CD4-positive, alpha-beta T cell treated with Interleukin-4 for 1 hour (primary cell): ENCODE measurements at regions not wholly inside any gene's neighbourhood (a gene's known extent, or its start where the extent isn't known, plus 50 kb on each side); places are given as distances from the start of the nearest gene placed in this dataset.
A peak's percentile ranks its signal among the peaks of the same experiment; 100 is the strongest.
"Not testable (repeated sequence)": the region's sequence is repeated elsewhere in the genome, so short reads cannot be mapped to it uniquely, and the experiment has no call there.

Experiments used
- DNase-seq, 2 donors: peaks; one replicate each; pipeline ENCODE4 v3.0.0-alpha.2; 2020 to 2022

DNA sequence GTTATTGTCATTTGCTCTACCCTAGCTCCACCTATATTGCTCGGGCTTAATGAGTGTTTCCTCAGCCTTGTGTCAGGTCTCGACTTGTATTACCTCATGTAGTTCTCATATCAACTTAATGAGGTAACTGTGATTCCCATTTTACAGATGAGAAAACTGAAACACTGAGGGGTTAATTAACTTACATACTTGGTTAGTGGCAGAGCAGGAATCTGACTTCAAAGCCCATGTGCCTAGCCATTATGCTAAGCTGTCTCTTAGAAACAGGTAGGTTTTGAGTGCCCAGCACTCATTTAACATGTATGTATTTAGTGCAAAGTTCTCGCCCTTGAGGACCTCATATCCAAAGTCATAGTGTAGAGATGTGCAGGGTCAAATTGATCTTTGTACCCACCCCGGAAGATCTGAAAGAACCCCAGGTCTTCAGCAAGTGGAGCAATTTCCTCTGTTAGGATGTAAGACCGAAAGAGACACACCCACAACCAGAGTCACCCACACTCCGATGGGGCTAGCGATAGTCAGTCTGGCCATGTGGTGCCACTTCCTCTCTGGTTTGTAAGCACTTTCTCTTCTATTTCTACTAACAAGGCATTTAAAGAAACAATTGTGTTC is 121.0 kb upstream of the SLC39A10 start:
- peak; percentile 78 to 82 for DNase-seq

DNA sequence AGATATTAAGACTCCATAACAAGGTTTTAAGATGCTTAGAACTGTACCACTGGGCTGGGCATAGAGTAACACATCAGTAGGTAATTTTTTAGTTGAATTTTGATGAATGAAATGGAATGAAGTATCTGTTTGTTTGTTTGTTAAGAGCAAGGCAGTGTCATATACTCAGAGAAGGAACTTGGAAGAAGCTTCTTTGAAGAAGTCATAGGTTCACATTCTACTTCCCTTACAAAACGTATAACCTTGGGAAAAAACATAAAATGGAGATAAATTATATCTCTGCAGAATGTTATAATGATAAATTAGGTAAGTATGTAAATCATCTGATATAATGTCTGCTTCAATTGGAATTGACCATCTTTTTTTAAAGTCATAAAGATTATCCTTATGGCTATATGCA is 122.1 kb upstream of the SLC39A10 start:
- DNase-seq: no peak

DNA sequence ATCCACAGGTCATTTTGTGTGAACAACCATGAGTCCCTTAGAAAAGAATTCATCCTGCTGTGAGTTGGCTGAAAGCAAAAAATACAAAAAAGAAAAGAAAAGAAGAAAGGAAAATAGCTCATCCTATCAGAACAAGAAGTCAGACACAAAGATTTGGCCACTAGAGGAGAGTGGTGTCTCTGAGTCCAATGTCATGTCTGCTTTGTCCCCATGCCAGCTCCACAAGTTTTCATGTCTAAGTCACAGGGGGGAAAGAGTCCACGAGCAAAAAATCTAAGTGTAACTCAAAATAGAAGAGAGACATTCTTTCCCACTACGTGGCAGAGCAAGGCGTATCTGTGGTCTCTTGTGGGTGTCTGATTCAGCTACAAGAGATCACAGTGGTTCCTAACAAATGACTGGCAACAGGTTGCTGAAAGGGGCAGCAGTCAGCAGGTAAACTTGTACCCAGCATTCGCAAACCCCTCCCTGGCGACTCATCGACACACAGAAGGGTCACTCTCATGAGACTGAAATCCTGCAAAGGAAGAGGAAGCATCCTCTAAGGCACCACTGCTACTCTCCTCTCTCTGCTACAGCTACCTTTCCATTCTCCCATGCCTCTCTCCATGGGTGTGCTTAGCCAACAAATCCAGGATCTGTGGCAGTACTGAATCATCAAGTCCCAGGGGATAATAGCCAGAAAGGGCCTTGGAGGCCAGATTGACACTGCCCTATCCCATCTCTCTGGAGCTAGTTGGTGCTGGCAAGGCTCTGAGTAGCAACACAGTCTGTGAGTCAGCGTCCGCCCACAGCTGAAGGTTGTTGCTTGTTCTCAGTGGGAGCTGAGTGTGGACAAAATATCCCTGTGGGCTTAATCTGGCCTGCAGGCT is 123.0 kb upstream of the SLC39A10 start:
- peak; percentile 35 to 56 for DNase-seq

DNA sequence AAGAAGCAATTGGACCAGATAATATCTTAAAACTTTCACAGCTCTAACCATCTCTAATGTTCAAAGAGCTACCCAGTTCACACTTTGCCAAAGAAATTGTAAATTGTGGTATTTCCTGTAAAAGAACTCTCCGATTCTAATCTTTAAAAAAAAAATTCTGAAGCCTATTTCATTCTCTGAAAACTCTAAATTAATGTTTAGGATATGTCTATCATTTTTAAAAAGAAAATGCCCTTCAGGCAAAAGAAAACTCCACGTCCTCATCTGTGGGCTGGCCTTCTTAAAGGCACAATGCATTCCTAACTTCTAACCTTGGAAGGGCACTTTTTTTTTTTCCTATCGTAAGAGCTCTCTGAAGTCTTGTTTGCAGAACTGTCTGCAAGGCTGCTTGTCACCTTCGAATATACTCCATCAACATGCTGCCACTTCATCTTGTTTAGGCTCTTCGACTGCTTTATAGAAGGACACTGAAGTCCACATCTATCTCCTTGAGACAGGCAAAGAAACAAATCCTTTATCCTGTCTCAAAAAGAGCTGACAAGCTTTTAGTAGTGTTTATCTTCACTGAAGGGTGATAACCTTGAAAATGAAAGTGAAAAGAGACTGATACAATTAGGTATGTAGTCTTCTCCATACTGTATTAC is 124.3 kb upstream of the SLC39A10 start:
- peak in 1 of 2 donors; percentile 75 for DNase-seq

DNA sequence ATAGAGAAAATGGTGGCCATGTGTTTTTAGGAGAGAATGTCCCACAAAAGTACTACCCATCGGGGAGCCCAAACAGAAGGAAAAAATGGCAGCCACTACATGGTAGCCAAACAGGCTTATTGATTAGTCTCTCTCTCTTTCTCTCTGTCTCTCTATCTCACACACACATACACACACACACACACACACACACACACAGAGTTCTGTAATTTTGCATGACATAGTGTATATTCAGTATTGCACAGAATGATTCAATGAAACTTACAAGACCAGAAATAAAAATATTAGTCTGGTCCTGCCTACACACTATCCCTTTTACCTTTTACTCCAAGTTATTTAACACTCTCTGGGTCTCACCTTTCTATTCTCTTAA is 124.8 kb upstream of the SLC39A10 start:
- no peak for DNase-seq

DNA sequence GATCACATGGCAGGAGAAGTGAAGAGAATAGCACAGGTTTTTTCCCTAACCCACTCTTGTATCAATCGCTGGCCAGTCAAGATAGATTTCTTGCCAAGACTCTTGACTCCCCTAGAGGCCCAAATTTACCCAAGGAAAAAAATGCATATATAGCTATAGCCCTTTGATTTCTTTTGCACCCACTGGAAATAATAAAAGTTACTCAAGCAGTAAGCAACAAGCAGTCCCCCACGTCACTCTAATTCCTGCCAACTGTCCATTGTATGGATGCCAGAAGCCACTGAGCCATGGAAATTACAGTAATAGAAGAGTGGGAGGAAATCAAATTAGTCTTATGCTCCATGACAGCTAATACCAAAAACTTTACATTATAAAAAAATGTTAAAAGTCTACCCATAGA is 125.3 kb upstream of the SLC39A10 start:
- no peak for DNase-seq

DNA sequence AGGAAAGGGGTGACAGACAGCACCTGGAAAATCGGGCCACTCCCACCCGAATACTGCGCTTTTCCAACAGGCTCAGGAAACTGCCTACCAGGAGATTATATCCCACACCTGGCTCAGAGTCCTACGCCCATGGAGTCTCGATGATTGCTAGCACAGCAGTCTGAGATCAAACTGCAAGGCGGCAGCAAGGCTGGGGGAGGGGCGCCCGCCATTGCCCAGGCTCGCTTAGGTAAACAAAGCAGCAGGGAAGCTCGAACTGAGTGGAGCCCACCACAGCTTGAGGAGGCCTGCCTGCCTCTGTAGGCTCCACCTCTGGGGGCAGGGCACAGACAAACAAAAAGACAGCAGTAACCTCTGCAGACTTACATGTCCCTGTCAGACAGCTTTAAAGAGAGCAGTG is 133.8 kb upstream of the SLC39A10 start:
- DNase-seq: not testable (repeated sequence)

DNA sequence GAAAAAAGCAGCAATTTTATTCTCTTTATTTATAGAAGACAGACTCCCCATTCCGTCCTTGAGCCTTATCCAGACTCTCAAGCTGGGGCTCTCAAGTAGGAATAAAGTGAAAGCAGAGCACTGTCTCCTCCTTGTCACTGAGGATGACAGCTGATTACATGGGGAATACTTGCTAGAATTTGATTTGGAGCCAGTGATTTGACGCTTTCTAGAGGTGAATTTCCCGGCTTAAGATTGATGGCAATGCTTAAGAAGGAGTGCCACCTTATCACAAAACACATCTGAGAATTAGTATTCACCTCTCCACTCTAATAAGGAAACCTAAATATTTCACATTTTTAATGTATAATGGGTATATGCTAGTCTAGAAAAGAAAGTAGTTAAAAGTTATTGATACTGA is 135.4 kb upstream of the SLC39A10 start:
- DNase-seq: no peak

DNA sequence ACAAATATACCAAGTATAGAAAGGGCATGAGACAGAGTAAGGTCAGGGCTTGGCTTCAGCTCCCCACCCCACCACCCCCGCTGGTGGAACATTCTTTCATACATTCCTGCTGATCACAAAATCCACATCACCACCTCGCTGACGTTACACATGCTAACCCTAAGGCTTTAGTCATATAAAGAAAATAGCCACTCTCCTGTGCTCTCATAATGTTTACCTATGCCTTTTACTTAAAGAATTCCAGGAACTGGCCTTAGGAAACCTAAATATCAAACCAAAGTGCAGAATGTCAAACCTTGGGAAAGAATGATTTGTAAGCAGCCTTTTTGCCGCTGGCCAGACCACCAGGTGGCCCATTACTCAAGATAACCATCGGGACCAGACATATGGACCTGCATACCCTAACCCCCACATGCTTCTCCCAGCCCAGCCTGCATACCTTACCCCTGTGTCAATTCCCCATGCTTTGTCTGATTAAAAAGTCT is 136.3 kb upstream of the SLC39A10 start:
- DNase-seq: no peak

DNA sequence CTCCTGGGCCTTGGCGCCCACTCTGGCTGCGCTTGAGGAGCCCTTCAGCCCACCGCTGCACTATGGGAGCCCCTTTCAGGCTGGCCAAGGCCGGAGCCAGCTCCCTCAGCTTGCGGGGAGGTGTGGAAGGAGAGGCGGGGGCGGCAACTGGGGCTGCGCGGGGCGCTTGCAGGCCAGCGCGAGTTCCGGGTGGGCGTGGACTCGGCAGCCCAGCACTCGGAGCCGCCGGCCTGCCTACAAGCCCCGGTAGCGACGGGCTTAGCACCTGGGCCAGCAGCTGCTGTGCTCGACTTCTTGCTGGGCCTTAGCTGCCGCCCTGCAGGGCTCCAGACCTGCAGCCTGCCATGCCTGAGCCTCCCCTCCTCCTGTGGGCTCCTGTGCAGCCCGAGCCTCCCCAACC is 141.5 kb upstream of the SLC39A10 start:
- no peak for DNase-seq

DNA sequence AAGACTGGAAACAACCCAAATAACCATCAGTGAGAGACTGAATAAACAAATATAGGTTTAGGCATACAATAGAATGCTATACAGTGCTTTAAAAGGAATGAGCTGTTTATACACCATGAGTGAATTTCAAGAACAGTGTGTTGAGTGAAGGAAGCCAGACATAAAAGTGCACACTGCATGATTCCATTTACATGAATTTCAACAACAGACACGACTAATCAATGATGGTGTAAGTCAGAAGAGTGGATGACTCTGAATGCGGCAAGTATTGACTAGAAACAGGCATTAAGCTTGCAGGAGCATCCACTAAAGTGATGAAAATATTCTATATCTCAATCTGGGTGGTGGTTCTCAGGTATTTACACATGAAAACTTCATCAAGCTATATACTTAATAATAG is 142.7 kb upstream of the SLC39A10 start:
- DNase-seq: no peak

DNA sequence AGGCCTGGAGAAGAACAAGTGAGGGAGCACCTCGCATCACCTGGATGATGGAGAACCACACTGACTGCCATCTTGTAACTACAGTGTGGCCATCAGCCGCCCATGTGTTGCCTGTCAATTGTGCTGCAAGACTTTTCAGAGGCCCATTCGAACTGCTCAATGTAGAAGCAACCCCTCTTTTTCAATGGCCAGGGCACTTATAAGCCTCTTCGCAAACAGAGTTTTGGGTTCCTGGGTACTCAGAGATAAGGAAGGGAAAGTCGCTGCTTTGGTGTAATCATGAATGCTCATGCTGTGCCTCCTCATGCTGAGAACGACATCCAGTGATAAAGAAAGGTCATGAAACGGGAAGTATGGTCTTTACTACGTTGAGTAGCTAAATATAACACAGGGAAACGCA is 143.9 kb upstream of the SLC39A10 start:
- DNase-seq: no peak

DNA sequence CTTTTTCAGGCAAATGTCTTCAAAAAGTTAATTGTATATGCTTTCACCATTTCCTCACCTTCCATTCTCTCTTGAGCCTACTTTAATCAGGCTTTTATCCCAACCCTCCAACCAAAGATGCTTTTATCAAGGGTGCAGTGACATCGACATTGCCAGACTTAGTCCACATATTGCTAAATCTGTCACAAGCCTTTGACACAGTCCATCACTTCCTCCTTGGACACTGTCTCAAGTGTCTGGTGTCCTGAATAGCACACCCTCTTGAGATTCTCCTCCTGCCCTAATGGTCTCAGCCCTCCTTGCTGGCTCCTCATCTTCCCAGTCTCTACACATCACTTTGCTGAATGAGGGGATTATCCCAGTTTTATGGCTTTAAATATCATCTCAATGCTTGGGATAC is 147.5 kb upstream of the SLC39A10 start:
- DNase-seq: no peak

DNA sequence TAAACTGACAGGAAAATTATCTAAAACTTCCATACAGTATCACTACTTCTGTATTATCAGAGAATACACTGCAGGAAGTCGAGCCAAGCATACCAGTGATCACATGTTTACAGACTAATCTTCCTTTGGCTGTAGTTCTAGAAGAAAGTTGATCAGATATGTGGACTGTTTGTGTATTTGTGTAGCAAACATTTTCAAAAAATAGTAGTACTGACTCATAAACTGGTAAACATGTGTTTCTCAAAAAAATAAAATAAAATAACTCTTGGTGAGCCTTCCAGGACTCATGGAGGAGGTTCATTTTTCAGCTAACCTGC is 148.9 kb upstream of the SLC39A10 start:
- no peak for DNase-seq

DNA sequence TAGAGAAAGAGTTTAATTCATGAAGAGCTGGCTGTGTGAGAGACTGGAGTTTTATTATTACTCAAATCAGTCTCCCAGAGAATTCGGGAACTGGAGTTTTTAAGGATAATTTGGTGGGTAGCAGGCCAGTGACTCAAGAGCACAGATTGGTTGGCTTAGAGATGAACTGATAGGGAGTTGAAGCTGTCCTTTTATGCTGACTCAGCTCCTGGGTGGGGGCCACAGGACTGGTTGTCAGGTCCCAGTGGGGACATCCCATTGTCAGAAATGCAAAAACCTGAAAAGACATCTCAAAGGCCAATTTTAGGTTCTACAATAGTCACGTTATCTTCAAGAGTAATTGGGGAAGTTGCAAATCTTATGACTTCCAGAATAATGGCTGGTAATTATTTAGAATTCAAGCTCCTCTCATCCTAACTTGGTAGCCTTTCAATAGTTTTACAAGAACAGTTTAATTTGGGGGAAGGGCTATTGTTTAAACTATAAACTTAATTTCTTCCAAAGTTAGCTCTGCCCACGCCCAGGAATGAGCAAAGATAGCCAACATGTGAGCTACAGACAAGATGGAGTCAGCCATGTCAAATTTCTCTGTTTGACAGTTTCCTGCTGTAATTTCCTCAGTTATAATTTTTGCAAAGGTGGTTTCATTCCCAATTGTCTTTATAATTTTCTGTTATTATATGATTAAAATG is 149.4 kb upstream of the SLC39A10 start:
- no peak for DNase-seq

DNA sequence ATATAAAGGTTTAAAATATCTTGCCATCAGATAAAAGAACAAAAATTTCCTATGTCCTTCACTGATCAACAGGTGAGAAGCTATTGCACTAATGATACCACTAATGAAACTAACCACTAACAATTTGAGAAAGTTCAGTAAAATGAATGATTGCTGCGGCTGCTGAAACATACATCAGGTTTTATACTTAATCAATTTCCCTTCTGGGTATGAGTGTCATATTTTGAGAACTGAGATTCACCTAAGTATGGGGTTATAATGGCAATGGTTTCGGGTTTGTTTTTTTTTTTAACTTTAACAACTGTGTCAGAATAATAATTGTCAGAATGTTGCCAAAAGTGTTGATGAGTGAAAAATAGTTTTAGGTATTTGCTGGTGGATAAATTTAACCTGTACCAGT is 151.3 kb upstream of the SLC39A10 start:
- no peak for DNase-seq

DNA sequence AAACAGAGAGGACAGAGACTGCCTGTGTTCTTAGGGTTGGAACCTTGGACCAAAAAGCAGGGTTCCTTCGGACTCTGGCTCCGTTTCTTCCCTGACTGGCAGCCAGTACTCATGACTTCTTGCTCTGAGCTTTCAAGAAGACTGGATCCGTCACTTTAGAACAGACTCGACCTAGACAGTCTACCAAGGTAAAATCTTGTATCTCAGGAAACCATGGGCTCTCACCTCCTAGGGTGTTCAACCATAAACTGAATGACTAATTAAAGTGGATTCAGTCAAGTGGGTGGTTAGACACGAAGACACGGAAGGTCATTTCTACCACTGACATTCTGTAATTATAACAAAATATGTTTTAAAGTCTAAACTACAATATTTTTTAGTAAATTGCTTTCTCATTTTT is 153.8 kb upstream of the SLC39A10 start:
- DNase-seq: peak in 1 of 2 donors; percentile 20

DNA sequence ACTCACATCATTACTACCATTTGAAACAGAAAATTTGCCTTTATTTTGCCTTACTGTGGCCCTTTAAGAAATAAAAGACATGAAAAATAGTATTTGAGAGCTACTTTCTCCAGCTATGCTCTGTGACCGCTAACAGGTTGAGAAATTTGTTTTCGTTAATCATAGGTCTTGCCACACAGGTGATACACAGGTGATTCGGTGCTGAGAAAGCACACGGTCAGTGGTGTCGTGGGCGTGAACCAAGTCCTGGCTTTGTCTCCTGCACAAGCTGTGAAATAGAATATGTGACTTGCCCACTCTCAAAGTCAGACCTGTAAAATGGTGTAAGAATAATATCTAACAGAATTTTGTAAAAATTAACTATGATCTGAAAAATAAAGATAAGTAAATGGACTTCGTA is 155.3 kb upstream of the SLC39A10 start:
- DNase-seq: no peak

DNA sequence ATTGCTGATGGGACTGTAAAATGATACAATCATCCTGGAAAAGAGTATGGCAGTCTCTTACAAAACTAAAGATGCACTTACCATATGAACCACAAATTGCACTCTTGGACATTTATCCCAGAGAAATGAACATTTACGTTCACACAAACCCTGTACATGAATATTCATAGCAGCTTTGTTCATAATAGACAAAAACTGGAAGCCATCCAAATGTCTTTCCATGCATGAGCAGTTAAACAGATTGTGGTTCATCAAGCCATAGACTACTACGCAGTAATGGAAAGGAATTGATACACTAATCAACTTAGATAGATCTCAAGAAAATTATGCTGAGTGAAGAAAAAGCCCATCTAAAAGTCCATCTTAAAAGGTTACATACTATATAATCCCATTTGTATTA is 156.1 kb upstream of the SLC39A10 start:
- no peak for DNase-seq

DNA sequence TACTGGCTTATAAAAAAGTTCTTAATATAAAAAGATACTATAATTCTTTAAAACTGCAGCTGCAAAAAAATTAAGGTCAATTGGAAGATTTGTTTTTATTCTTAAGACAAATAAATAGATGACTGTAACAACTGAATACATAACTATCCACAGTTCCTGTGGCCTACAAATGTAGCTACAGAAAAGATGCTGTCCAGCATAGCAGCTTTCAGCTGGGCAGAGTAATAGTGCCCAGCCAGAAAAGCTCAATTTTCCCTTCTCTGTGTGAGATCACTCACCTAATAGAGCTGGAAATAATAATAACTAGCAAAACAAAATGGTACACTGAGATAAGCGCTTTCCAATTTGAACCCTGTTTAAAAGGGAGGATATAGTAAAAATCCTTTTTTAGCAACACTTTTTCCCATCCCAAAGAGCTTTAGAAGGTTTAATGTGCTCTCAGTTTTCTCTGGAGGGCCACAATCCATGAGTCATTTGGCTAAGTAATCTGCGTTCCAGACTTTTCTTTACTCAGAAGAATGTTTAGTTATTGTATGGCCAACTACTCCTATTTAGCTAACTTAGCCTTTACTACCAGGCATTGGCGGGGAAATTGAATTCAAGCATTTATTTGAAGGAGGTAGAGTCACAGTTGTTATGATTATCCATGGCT is 158.1 kb upstream of the SLC39A10 start:
- DNase-seq: no peak

DNA sequence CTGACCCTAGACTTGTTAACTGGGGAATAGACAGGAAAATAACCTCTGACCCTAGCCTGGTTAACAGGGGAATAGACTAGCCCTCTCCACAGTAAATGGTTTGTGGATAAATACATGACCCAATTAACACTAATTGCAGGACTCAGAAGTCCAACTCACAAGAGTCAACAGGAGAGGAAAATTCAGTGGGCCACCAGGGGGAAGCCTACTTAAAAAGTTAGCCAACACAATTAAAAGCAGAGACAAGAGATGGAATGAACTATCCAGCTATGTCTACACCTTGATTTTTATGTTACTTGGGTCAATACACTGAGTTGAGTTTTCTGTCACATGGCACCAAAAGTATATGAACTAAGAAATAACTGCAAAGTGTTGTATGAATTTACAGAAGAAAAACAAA is 158.8 kb upstream of the SLC39A10 start:
- DNase-seq: peak; percentile 76 to 77

DNA sequence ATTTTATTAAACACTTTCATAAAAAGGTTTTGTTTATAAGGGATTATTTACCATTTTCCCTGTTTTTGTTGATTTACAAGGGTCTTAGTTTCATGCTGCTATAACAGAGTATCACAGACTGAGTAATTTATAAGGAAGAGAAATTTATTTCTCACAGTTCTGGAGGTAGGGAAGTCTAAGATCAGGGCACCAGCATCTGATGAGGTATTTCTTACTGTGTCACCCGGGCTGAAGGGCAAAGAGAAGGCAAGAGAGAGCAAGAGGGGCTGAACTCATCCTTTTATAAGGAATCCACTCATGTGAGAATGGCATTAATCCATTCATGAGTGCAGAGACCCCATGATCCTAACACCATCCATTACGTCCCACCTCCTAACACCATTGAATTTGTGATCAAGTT is 160.0 kb upstream of the SLC39A10 start:
- no peak for DNase-seq

DNA sequence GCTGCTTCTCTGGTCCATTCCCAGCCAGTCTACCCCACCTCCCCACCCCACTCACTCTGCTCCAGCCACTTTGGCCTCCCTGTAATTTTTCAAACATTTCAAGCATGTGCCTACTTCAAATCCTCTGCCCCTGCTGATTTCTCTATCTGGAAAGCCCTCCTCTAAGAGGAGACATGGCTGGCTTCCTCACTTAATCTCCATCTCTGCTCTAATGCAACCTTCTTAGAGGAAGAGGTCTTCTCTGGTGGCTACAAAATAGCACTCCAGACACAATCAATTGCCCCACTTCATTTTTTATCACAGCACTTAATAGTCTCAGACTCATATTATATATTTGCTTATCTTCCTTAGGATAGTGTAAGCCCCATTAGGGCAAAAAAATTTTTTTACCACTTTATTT is 161.1 kb upstream of the SLC39A10 start:
- no peak for DNase-seq
